PC-3 (cell line): ENCODE measurements at regions not wholly inside any gene's neighbourhood (a gene's known extent, or its start where the extent isn't known, plus 50 kb on each side); places are given as distances from the start of the nearest gene placed in this dataset.

Experiments
- ATAC-seq: fragments of 200-7000 bp; cut with Tn5 transposase; 2 replicates; pipeline ENCODE4 v1.9.1; 2020; ENCODE audit warnings: mild to moderate bottlenecking, moderate library complexity
- BruUV-seq: library from RNA; stranded (reverse); fragments of 400-500 nt; replicated peaks from 2 replicates; lab custom pipeline; 2021; lab: Mats Ljungman, UMichigan
- CTCF ChIA-PET: fragments of 300-600 bp; sonication (Branson Sonifier 250); formaldehyde crosslinking; loops from one replicate; lab custom pipeline; 2022; ENCODE audit warnings: antibody characterized with exemption; lab: Charles Lee
- POLR2A ChIA-PET: fragments of 300-600 bp; sonication (Branson Sonifier 250); formaldehyde crosslinking; loops from one replicate; lab custom pipeline; 2022; ENCODE audit warnings: antibody characterized with exemption; ENCODE audit not compliant: unreplicated experiment; lab: Charles Lee
- DNase-seq: peaks from one replicate; pipeline ENCODE4 v3.0.0-alpha.2; 2015
- H2AFZ ChIP-seq: fragments of 300-600 bp; sonication (generic); 2 replicates; pipeline ENCODE4 v1.6.0; 2016; ENCODE audit warnings: antibody characterized with exemption, low read length
- H3F3A ChIP-seq: fragments of 300-600 bp; sonication (generic); one replicate; pipeline ENCODE4 v1.6.0; 2017; ENCODE audit warnings: antibody characterized with exemption, low read length, control low read depth, mild to moderate bottlenecking; ENCODE audit not compliant: unreplicated experiment
- H3K27ac ChIP-seq: fragments of 300-600 bp; sonication (generic); 2 replicates; pipeline ENCODE4 v1.5.1; 2016; ENCODE audit warnings: mild to moderate bottlenecking, low read length
- H3K27me3 ChIP-seq: fragments of 300-600 bp; sonication (generic); 2 replicates; pipeline ENCODE4 v1.6.1; 2016; ENCODE audit warnings: low read length, mixed read lengths
- H3K36me3 ChIP-seq: fragments of 300-600 bp; sonication (generic); 2 replicates; pipeline ENCODE4 v1.6.1; 2016; ENCODE audit warnings: low read depth, mixed run types, low read length, mixed read lengths
- H3K4me1 ChIP-seq: fragments of 300-600 bp; sonication (generic); 2 replicates; pipeline ENCODE4 v1.5.1; 2016; ENCODE audit warnings: low read length; ENCODE audit not compliant: insufficient read depth
- H3K4me2 ChIP-seq: fragments of 300-600 bp; sonication (generic); 2 replicates; pipeline ENCODE4 v1.6.0; 2016; ENCODE audit warnings: low read length
- H3K4me3 ChIP-seq: fragments of 300-600 bp; sonication (generic); 2 replicates; pipeline ENCODE4 v1.5.1; 2016; ENCODE audit warnings: mild to moderate bottlenecking, low read length, mixed read lengths
- H3K79me2 ChIP-seq: fragments of 300-600 bp; sonication (generic); 2 replicates; pipeline ENCODE4 v1.6.1; 2017; ENCODE audit warnings: low read length, mixed read lengths
- H3K9ac ChIP-seq: fragments of 300-600 bp; sonication (generic); 2 replicates; pipeline ENCODE4 v1.6.0; 2016; ENCODE audit warnings: mild to moderate bottlenecking, low read length
- H3K9me2 ChIP-seq: fragments of 300-600 bp; sonication (generic); replicated peaks from 2 replicates; pipeline ENCODE4 v1.6.1; 2016; ENCODE audit warnings: mixed run types, low read length, mixed read lengths
- H3K9me3 ChIP-seq: fragments of 300-600 bp; sonication (generic); 2 replicates; pipeline ENCODE4 v1.6.1; 2016; ENCODE audit warnings: low read length, mixed read lengths
- H4K20me1 ChIP-seq: fragments of 300-600 bp; sonication (generic); 2 replicates; pipeline ENCODE4 v1.6.1; 2016; ENCODE audit warnings: low read length, mixed read lengths
- CTCF ChIP-seq: fragments of 300-600 bp; sonication (generic); conservative IDR thresholded peaks from 2 replicates; pipeline ENCODE4 v1.5.1; 2017; ENCODE audit warnings: antibody characterized with exemption, low read depth, mild to moderate bottlenecking, low read length
- EZH2 ChIP-seq: fragments of 300-600 bp; sonication (generic); IDR thresholded peaks from one replicate; pipeline ENCODE4 v1.6.1; 2017; ENCODE audit warnings: antibody characterized with exemption, mild to moderate bottlenecking, low read length; ENCODE audit not compliant: unreplicated experiment
- EZH2phosphoT487 ChIP-seq: fragments of 300-600 bp; sonication (generic); IDR thresholded peaks from 2 replicates; pipeline ENCODE4 v1.6.1; 2018; ENCODE audit warnings: mild to moderate bottlenecking, antibody characterized with exemption, low read length, borderline replicate concordance
- intact Hi-C: fragments of 100-400 bp; cut with micrococcal nuclease; formaldehyde crosslinking; loops from 2 replicates; pipeline ENCODE4 v1.9.0; 2023

GRCh38 chr15:29891096-29891457, 68.8 kb upstream of the TJP1 start:
- Histone ChIP-seq H3K36me3 (no peaks in the 10 kb centered on the region), H4K20me1 (no peaks in the 10 kb centered on the region), H3K9ac (no peak overlapping the region), H2AFZ (no peak overlapping the region), H3K79me2 (no peaks in the 10 kb centered on the region), H3K4me3 (no peak overlapping the region), H3K4me1 (no peaks in the 10 kb centered on the region), H3F3A (no peaks in the 10 kb centered on the region), H3K27me3 (no peaks in the 10 kb centered on the region), H3K4me2 (no peak overlapping the region), H3K9me3 (no peaks in the 10 kb centered on the region), H3K9me2 (no peaks in the 10 kb centered on the region), H3K27ac (no peak overlapping the region)
- ATAC-seq (no peak), DNase-seq (no peak)
- POLR2A ChIA-PET = no interaction called here
- no peak for TF ChIP-seq EZH2
- no peak for TF ChIP-seq EZH2phosphoT487
- no peak for TF ChIP-seq CTCF
- CTCF ChIA-PET = no interaction called here
- BruUV-seq = no TSS peak
- intact Hi-C loops = no loop called here

- Histone ChIP-seq H3K4me1 (no peaks in the 10 kb centered on the region), H3F3A (no peaks in the 10 kb centered on the region), H3K9me3 (no peaks in the 10 kb centered on the region), H3K79me2 (no peaks in the 10 kb centered on the region), H2AFZ (no peak overlapping the region), H3K36me3 (no peaks in the 10 kb centered on the region), H3K9me2 (no peaks in the 10 kb centered on the region), H3K4me3 (no peak overlapping the region), H3K27ac (no peak overlapping the region), H3K4me2 (no peak overlapping the region), H3K9ac (no peak overlapping the region), H4K20me1 (no peaks in the 10 kb centered on the region), H3K27me3 (no peaks in the 10 kb centered on the region)
- DNase-seq = no peak
- intact Hi-C loops = no loop called here
- ATAC-seq = no peak
- POLR2A ChIA-PET = no interaction called here
- TF ChIP-seq EZH2phosphoT487 (no peak), EZH2 (no peak), CTCF (no peak)
- CTCF ChIA-PET = no interaction called here
- no TSS peak for BruUV-seq
These were observed 68.2 kb upstream of the TJP1 start for GRCh38 chr15:29890336-29891095.

GRCh38 chr15:29889542-29890329, 67.5 kb upstream of the TJP1 start:
- DNase-seq (peak; percentile 8), ATAC-seq (peak; percentile 43)
- H3K4me1 ChIP-seq = no peaks in the 10 kb centered on the region
- H3K36me3 ChIP-seq = no peaks in the 10 kb centered on the region
- CTCF ChIA-PET = interaction anchor here (0.6 kb wide), 1 partner anchor 70 kb away, joined by 4 read pairs; no protein-coding TSS in a partner anchor
- TF ChIP-seq EZH2 = no peak
- no peak for TF ChIP-seq CTCF
- no peak for TF ChIP-seq EZH2phosphoT487
- H4K20me1 ChIP-seq = no peaks in the 10 kb centered on the region
- no peak overlapping the region for H3K27ac ChIP-seq
- no peaks in the 10 kb centered on the region for H3K9me2 ChIP-seq
- H3F3A ChIP-seq = no peaks in the 10 kb centered on the region
- intact Hi-C loops = no loop called here
- no peaks in the 10 kb centered on the region for H3K27me3 ChIP-seq
- H2AFZ ChIP-seq = peak overlapping the region; percentile 37
- no peak overlapping the region for H3K4me2 ChIP-seq
- H3K9ac ChIP-seq = no peak overlapping the region
- POLR2A ChIA-PET = no interaction called here
- no peak overlapping the region for H3K4me3 ChIP-seq
- no peaks in the 10 kb centered on the region for H3K9me3 ChIP-seq
- BruUV-seq = no TSS peak
- H3K79me2 ChIP-seq = no peaks in the 10 kb centered on the region
